AG10803 (cell line): ENCODE measurements at regions not wholly inside any gene's neighbourhood (a gene's known extent, or its start where the extent isn't known, plus 50 kb on each side); places are given as distances from the start of the nearest gene placed in this dataset.

Experiments used
- DNase-seq: peaks from one replicate; pipeline ENCODE4 v3.0.0; 2010; ENCODE audit warnings: low read depth
- H3K4me3 ChIP-seq: 2 replicates; pipeline ENCODE4 v1.5.1; 2011; ENCODE audit warnings: mild to moderate bottlenecking, low read length, control low read depth
- TF ChIP-seq, protein P1 (sequence below): conservative IDR thresholded peaks from 2 replicates; pipeline ENCODE4 v1.5.1; 2011; ENCODE audit warnings: mild to moderate bottlenecking, low read length, control low read depth, inconsistent platforms

DNA sequence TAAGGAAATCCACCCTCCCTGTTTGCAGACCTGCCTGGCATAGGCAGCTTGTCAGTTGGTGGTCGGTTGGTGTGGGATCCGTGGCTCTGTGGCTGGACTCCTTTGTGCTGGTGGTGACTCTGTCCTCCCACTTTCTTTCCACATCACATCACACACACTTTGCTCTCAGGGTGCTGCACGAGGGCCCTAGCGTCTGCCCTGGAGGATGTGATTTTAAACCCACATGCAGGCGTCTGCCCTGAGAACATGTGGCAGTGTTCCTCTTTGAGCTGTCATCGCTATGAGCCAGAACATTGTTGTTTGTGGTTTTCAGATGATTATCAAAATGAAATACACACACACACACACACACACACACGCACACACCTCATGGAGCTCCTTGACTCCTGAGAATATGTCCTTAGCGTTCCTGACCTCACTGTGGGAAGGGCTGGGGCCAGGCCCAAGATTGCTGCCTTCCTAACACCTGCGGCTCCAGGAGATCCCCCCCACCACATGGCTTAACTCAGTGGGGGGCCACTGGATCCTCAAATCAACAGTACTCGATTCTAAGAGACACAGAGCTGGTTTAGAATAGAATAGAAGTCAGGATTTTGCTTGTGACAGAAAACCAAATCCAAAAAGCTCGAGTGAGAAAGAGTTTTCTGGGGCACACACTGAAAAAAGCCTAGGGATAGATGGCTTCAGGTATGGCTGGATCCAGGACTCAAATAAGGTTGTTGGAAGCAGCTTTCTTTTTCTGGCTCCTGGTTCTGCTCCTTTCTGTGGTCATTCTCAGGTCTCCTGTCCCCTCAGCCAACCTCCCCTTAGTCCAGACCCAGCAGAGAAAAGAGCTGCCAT is 54.8 kb downstream of the RTP5 start:
- no peak overlapping the region for H3K4me3 ChIP-seq
- TF ChIP-seq, protein P1, sequence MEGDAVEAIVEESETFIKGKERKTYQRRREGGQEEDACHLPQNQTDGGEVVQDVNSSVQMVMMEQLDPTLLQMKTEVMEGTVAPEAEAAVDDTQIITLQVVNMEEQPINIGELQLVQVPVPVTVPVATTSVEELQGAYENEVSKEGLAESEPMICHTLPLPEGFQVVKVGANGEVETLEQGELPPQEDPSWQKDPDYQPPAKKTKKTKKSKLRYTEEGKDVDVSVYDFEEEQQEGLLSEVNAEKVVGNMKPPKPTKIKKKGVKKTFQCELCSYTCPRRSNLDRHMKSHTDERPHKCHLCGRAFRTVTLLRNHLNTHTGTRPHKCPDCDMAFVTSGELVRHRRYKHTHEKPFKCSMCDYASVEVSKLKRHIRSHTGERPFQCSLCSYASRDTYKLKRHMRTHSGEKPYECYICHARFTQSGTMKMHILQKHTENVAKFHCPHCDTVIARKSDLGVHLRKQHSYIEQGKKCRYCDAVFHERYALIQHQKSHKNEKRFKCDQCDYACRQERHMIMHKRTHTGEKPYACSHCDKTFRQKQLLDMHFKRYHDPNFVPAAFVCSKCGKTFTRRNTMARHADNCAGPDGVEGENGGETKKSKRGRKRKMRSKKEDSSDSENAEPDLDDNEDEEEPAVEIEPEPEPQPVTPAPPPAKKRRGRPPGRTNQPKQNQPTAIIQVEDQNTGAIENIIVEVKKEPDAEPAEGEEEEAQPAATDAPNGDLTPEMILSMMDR = no peak
- DNase-seq = no peak

- H3K4me3 ChIP-seq = no peak overlapping the region
- DNase-seq = no peak
- TF ChIP-seq, protein P1 = no peak
These were observed 55.4 kb downstream of the RTP5 start for GRCh38 chr2:241924909-241925250.

DNA sequence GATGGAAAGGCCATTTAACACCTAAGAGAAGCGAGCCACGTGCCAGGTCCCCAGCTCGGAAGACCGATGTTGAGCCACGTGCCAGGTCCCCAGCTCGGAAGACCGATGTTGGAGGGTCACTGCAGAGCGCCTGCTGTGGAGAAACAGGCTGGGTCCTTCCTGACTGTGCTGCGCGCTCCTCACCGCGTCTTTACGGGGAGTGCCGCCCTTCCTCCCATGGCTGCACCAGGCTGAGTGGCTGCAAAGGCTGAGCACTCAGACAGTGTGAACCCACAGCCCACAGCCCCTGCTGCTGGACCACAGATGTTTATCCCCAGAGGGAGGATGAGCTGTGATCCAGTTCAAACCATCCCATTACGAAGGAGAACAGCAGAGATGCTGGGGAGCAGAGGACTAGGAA is 55.7 kb downstream of the RTP5 start:
- DNase-seq = no peak
- no peak overlapping the region for H3K4me3 ChIP-seq

GRCh38 chr2:241925821-241926441 is 56.4 kb downstream of the RTP5 start:
- DNase-seq = peak; percentile 5
- H3K4me3 ChIP-seq = no peak overlapping the region
- TF ChIP-seq, protein P1 = no peak

More for the DNA sequence above, 55.7 kb downstream of the RTP5 start:
- TF ChIP-seq, protein P1 = no peak

DNA sequence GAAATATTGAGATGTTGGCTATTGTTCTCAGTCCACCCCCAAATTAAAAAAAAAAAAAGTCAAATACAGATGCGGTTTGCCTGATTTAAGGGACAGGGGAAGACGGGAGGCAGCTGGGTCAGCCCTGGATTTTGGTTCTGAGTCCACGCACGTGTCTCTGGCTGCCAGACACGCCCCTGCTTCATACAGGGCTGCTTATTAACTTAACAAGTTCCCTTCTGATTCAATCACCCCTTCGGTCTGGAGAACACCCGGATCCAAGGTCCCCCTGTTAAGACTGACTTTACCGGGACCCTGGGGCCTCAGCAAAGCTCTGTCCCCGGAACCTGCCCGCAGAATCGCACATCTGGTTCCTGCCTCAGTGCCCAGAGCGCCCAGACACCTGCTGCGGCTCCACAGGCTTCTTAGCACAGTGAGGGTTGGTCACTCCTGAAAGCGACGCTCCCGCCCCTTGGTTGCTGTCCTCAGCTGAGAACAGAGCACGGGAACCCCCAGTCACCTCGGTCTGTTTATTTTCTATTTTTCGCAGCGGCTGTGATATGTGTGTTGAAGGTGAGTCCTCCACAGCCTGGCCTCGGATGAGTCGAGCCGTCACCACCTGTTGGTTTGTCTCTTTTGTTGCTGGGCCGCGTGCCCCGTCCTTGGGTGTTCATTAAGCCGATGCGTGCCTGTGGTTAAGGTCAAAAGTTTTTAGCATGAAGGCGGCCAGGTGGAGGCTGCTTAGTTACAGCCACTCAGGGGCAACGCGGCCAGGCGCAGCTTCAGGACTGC is 57.2 kb downstream of the RTP5 start:
- no peak for DNase-seq
- TF ChIP-seq, protein P1 = no peak
- H3K4me3 ChIP-seq = no peak overlapping the region

GRCh38 chr2:241929551-241930490 is 60.3 kb downstream of the RTP5 start:
- DNase-seq = no peak
- TF ChIP-seq, protein P1 = no peak

More at GRCh38 chr2:241929551-241930490, 60.3 kb downstream of the RTP5 start:
- H3K4me3 ChIP-seq = no peak overlapping the region
